ENCODE measurements at regions not wholly inside any gene's neighbourhood (a gene's known extent, or its start where the extent isn't known, plus 50 kb on each side); places are given as distances from the start of the nearest gene placed in this dataset.

- no peak for DNase-seq (ENCODE audit: low spot score)
Measured at GRCh38 chr5:167973126-167973525, 318.3 kb upstream of the WWC1 start.

- no peak for DNase-seq (ENCODE audit: low spot score)
Measured at GRCh38 chr5:167984951-167985350, 306.5 kb upstream of the WWC1 start.

GRCh38 chr5:167985373-167985772 lies 306.1 kb upstream of the WWC1 start:
- DNase-seq (ENCODE audit: low spot score) = no peak

GRCh38 chr5:167987490-167988280 lies 303.8 kb upstream of the WWC1 start:
- no peak for DNase-seq (ENCODE audit: low spot score)

GRCh38 chr5:167992868-167993267 lies 298.6 kb upstream of the WWC1 start:
- no peak for DNase-seq (ENCODE audit: low spot score)

GRCh38 chr5:167993771-167994170 lies 297.7 kb upstream of the WWC1 start:
- no peak for DNase-seq (ENCODE audit: low spot score)

- no peak for DNase-seq (ENCODE audit: low spot score)
Measured at GRCh38 chr5:167995844-167996425, 295.5 kb upstream of the WWC1 start.

GRCh38 chr5:167998148-167998767 lies 293.2 kb upstream of the WWC1 start:
- DNase-seq (ENCODE audit: low spot score) = no peak

GRCh38 chr5:167999182-167999581 lies 292.3 kb upstream of the WWC1 start:
- DNase-seq (ENCODE audit: low spot score) = no peak

GRCh38 chr5:168001318-168001717 lies 290.1 kb upstream of the WWC1 start:
- DNase-seq (ENCODE audit: low spot score) = no peak

- DNase-seq (ENCODE audit: low spot score) = no peak
Measured at GRCh38 chr5:168002116-168002515, 289.3 kb upstream of the WWC1 start.

GRCh38 chr5:168005093-168005492 lies 286.4 kb upstream of the WWC1 start:
- DNase-seq (ENCODE audit: low spot score) = no peak

GRCh38 chr5:168005936-168006335 lies 285.5 kb upstream of the WWC1 start:
- no peak for DNase-seq (ENCODE audit: low spot score)

GRCh38 chr5:168006456-168007130 lies 284.9 kb upstream of the WWC1 start:
- DNase-seq (ENCODE audit: low spot score) = no peak

- DNase-seq (ENCODE audit: low spot score) = no peak
Measured at GRCh38 chr5:168007286-168007685, 284.2 kb upstream of the WWC1 start.

GRCh38 chr5:168008555-168008954 lies 282.9 kb upstream of the WWC1 start:
- no peak for DNase-seq (ENCODE audit: low spot score)

- DNase-seq (ENCODE audit: low spot score) = no peak
Measured at GRCh38 chr5:168011096-168011495, 280.3 kb upstream of the WWC1 start.

GRCh38 chr5:168012006-168012405 lies 279.4 kb upstream of the WWC1 start:
- no peak for DNase-seq (ENCODE audit: low spot score)

GRCh38 chr5:168013546-168013945 lies 277.9 kb upstream of the WWC1 start:
- DNase-seq (ENCODE audit: low spot score) = no peak

GRCh38 chr5:168014433-168015123 lies 276.9 kb upstream of the WWC1 start:
- no peak for DNase-seq (ENCODE audit: low spot score)

GRCh38 chr5:168015506-168015905 lies 275.9 kb upstream of the WWC1 start:
- no peak for DNase-seq (ENCODE audit: low spot score)

GRCh38 chr5:168017313-168017712 lies 274.1 kb upstream of the WWC1 start:
- no peak for DNase-seq (ENCODE audit: low spot score)

Measured in CD4-positive, alpha-beta T cell treated with Interleukin-2 at 100 ng/mL for 4 hours (primary cell).